ENCODE measurements at regions not wholly inside any gene's neighbourhood (a gene's known extent, or its start where the extent isn't known, plus 50 kb on each side); places are given as distances from the start of the nearest gene placed in this dataset.

- TF ChIP-seq, protein P1, sequence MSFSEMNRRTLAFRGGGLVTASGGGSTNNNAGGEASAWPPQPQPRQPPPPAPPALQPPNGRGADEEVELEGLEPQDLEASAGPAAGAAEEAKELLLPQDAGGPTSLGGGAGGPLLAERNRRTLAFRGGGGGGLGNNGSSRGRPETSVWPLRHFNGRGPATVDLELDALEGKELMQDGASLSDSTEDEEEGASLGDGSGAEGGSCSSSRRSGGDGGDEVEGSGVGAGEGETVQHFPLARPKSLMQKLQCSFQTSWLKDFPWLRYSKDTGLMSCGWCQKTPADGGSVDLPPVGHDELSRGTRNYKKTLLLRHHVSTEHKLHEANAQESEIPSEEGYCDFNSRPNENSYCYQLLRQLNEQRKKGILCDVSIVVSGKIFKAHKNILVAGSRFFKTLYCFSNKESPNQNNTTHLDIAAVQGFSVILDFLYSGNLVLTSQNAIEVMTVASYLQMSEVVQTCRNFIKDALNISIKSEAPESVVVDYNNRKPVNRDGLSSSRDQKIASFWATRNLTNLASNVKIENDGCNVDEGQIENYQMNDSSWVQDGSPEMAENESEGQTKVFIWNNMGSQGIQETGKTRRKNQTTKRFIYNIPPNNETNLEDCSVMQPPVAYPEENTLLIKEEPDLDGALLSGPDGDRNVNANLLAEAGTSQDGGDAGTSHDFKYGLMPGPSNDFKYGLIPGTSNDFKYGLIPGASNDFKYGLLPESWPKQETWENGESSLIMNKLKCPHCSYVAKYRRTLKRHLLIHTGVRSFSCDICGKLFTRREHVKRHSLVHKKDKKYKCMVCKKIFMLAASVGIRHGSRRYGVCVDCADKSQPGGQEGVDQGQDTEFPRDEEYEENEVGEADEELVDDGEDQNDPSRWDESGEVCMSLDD (CRISPR knock-in tag; IDR thresholded peaks at IDR 0.05; ENCODE audit: borderline replicate concordance), result no peak
- TF ChIP-seq MBNL3 (CRISPR knock-in tag; conservative IDR thresholded peaks at IDR 0.05) (no peak), REXO4 (CRISPR knock-in tag; IDR thresholded peaks at IDR 0.05; ENCODE audit: borderline replicate concordance) (no peak), MXD4 (CRISPR knock-in tag; IDR thresholded peaks at IDR 0.05) (no peak), SP2 (CRISPR knock-in tag; IDR thresholded peaks at IDR 0.05) (no peak), ZNF503 (CRISPR knock-in tag; IDR thresholded peaks at IDR 0.05) (no peak), TEF (CRISPR knock-in tag; IDR thresholded peaks at IDR 0.05) (no peak), ZXDC (CRISPR knock-in tag; IDR thresholded peaks at IDR 0.05) (no peak), SOX6 (IDR thresholded peaks at IDR 0.05) (no peak), SOX6 (CRISPR knock-in tag; IDR thresholded peaks at IDR 0.05) (peak; percentile 86), POGZ (CRISPR knock-in tag; IDR thresholded peaks at IDR 0.05) (0 out of 2 replicates have a peak, but pooled peaks have one; percentile 19), TCF7L2 (IDR thresholded peaks at IDR 0.05; ENCODE audit: low read depth, low read length) (no peak), DDIT3 (CRISPR knock-in tag; IDR thresholded peaks at IDR 0.05) (no peak), ZNF337 (CRISPR knock-in tag; IDR thresholded peaks at IDR 0.05; ENCODE audit: borderline replicate concordance, low read depth) (no peak), ZNF468 (CRISPR knock-in tag; IDR thresholded peaks at IDR 0.05) (no peak), PTBP1 (IDR thresholded peaks at IDR 0.05; ENCODE audit: low read depth, low read length, poor library complexity, severe bottlenecking) (no peak), SSRP1 (CRISPR knock-in tag; IDR thresholded peaks at IDR 0.05) (no peak), MTERF4 (CRISPR knock-in tag; IDR thresholded peaks at IDR 0.05) (no peak), KLF12 (CRISPR knock-in tag; IDR thresholded peaks at IDR 0.05; ENCODE audit: borderline replicate concordance) (no peak), HIVEP1 (CRISPR knock-in tag; IDR thresholded peaks at IDR 0.05) (no peak; the same call in 1 of the 2 replicates)
These were observed 277.9 kb upstream of the BMP2 start (continued) for GRCh38 chr20:6489361-6490171.
